IPS-15b (cell line): ENCODE measurements at regions not wholly inside any gene's neighbourhood (a gene's known extent, or its start where the extent isn't known, plus 50 kb on each side); places are given as distances from the start of the nearest gene placed in this dataset.

ENCODE experiments used
- H3K27me3 ChIP-seq: one replicate; pipeline ENCODE4 v1.6.1; 2013; ENCODE audit warnings: low read length; ENCODE audit not compliant: control insufficient read depth, insufficient read depth
- H3K36me3 ChIP-seq: one replicate; pipeline ENCODE4 v1.6.1; 2013; ENCODE audit warnings: low read length; ENCODE audit not compliant: control insufficient read depth, insufficient read depth
- H3K4me1 ChIP-seq: one replicate; pipeline ENCODE4 v1.6.1; 2013; ENCODE audit warnings: mild to moderate bottlenecking, low read length; ENCODE audit not compliant: control insufficient read depth, insufficient read depth
- H3K4me3 ChIP-seq: one replicate; pipeline ENCODE4 v1.5.1; 2013; ENCODE audit warnings: low read depth, low read length
- H3K9ac ChIP-seq: one replicate; pipeline ENCODE4 v1.6.1; 2013; ENCODE audit warnings: low read depth, mild to moderate bottlenecking, low read length
- H3K9me3 ChIP-seq: one replicate; pipeline ENCODE4 v1.6.1; 2013; ENCODE audit warnings: mild to moderate bottlenecking, low read length; ENCODE audit not compliant: control insufficient read depth, insufficient read depth

DNA sequence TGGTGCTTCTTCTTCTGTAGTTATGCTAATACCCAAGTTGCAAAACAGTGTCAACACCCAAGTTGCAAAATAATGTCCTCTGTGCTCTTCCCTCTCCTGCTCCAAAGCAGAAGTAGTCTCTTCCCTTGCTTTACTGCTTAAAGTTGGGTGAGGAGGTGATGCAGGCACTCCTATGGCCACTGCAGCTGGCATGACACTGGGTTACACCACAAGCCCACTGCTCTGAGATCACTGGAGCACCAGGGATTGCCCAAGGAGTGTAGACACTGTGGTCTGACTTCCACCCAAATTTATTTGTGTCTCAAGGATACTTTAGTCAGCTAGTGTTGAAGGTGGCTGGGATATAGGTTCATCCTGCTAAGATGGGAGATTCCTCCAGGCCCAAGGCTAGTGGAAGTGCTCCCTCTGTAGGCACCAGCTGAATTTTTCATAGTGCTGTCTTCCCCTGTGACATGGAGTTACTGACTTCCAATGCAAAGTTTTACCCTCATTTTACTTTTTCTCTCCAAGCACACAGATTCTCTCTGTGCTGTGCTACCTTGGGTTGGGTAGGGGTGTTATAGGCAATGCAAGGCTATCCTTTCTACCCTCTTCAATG, 196.2 kb upstream of the TENT5D start:
- Histone ChIP-seq H3K9me3 (peaks cover 3% of the 10 kb centered on the region), H3K4me1 (no peaks in the 10 kb centered on the region), H3K27me3 (no peaks in the 10 kb centered on the region), H3K36me3 (no peaks in the 10 kb centered on the region), H3K9ac (no peak overlapping the region), H3K4me3 (no peak overlapping the region)

GRCh38 chrX:80229626-80230025, 190.6 kb upstream of the TENT5D start:
- H3K4me1 ChIP-seq, result no peaks in the 10 kb centered on the region
- no peak overlapping the region for H3K4me3 ChIP-seq
- H3K9me3 ChIP-seq, result peaks cover 3% of the 10 kb centered on the region
- H3K9ac ChIP-seq, result no peak overlapping the region
- no peaks in the 10 kb centered on the region for H3K27me3 ChIP-seq
- H3K36me3 ChIP-seq, result no peaks in the 10 kb centered on the region

GRCh38 chrX:80237072-80237471, 183.2 kb upstream of the TENT5D start:
- Histone ChIP-seq H3K9me3 (peaks cover 4% of the 10 kb centered on the region), H3K27me3 (no peaks in the 10 kb centered on the region), H3K4me3 (no peak overlapping the region), H3K4me1 (no peaks in the 10 kb centered on the region), H3K9ac (no peak overlapping the region), H3K36me3 (no peaks in the 10 kb centered on the region)

GRCh38 chrX:80246271-80246670, 174.0 kb upstream of the TENT5D start:
- Histone ChIP-seq H3K9ac (no peak overlapping the region), H3K4me1 (no peaks in the 10 kb centered on the region), H3K9me3 (peaks cover 3% of the 10 kb centered on the region), H3K36me3 (no peaks in the 10 kb centered on the region), H3K27me3 (no peaks in the 10 kb centered on the region), H3K4me3 (no peak overlapping the region)

GRCh38 chrX:80266287-80266686, 154.0 kb upstream of the TENT5D start:
- H3K27me3 ChIP-seq, result no peaks in the 10 kb centered on the region
- no peaks in the 10 kb centered on the region for H3K4me1 ChIP-seq
- no peaks in the 10 kb centered on the region for H3K36me3 ChIP-seq
- H3K9ac ChIP-seq, result no peak overlapping the region
- H3K4me3 ChIP-seq, result no peak overlapping the region
- H3K9me3 ChIP-seq, result no peaks in the 10 kb centered on the region

GRCh38 chrX:80266979-80267378, 153.3 kb upstream of the TENT5D start:
- no peak overlapping the region for H3K4me3 ChIP-seq
- no peaks in the 10 kb centered on the region for H3K9me3 ChIP-seq
- no peaks in the 10 kb centered on the region for H3K27me3 ChIP-seq
- no peaks in the 10 kb centered on the region for H3K36me3 ChIP-seq
- H3K4me1 ChIP-seq, result no peaks in the 10 kb centered on the region
- no peak overlapping the region for H3K9ac ChIP-seq

- Histone ChIP-seq H3K36me3 (no peaks in the 10 kb centered on the region), H3K9ac (no peak overlapping the region), H3K4me3 (no peak overlapping the region), H3K27me3 (no peaks in the 10 kb centered on the region), H3K4me1 (no peaks in the 10 kb centered on the region), H3K9me3 (no peaks in the 10 kb centered on the region)
These were observed 152.5 kb upstream of the TENT5D start for GRCh38 chrX:80267790-80268189.

DNA sequence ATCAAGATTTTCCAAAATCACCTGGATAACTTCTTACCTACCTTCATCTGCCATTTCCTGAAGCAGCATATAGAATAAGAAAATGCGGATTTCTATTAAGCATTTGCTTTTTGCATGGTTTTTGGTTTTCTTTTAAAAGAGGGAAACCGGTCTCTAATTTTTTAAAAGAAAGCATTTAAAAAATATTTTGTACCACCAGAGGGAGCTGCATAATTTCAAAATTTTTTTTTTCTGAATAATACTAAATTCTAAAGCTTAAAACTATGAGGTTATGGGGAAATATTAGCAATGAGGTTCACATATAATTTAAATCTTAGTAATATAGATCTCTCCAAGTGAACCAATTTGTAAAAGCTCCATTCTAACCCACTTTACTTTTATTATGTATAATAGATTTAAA, 137.7 kb upstream of the TENT5D start:
- Histone ChIP-seq H3K4me1 (no peaks in the 10 kb centered on the region), H3K9ac (no peak overlapping the region), H3K36me3 (no peaks in the 10 kb centered on the region), H3K9me3 (no peaks in the 10 kb centered on the region), H3K27me3 (no peaks in the 10 kb centered on the region), H3K4me3 (no peak overlapping the region)

DNA sequence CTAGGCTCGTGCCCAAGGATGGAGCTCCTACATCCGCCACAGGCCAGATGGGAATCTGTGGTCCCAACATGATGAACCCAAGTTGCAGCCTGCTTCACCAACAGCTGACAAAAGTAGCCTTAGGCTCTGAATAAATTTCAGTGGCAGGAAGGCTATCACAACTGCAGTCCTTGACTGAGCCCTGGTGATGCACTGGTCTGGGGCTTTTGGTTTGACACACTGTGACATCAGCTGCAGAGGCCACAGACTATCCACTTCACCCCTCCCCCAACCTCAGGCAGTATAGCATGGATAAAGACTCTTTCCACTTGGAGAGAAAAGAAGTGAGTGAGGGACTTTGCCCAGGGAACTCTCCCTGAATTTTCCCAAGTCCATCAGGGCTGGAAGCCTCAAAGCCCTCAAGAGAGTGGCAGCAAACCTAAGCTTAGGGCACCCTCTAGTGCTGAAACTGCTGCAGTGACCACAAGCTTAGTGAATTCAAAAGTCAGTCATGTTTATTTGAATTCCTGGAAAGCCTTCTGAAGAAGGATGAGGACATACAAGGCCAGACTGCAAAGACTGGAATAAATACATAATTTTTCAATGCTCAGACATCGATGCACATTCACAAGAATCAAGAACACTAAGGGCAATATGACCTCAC, 135.0 kb upstream of the TENT5D start:
- no peaks in the 10 kb centered on the region for H3K36me3 ChIP-seq
- H3K9me3 ChIP-seq, result no peaks in the 10 kb centered on the region
- H3K9ac ChIP-seq, result no peak overlapping the region
- H3K4me1 ChIP-seq, result no peaks in the 10 kb centered on the region
- H3K4me3 ChIP-seq, result no peak overlapping the region
- H3K27me3 ChIP-seq, result no peaks in the 10 kb centered on the region

DNA sequence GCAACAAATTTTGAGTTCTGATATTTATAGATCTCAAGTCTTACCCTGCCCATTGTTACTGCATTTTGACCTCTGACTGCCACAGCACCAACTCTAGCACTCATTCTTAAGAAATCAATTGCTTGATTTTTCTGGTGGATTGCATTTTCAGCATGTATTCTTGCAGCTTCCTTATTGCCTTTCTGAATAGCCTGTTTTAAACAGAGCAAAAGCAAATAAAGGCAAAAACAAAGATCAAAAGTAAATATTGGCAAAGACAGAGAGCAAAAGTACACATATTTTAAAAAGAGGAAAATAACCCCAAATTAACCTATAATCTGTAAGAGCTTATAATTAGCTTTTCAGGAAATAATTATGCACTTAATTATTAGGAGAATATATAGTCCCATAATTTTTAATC, 129.4 kb upstream of the TENT5D start:
- Histone ChIP-seq H3K27me3 (no peaks in the 10 kb centered on the region), H3K4me3 (no peak overlapping the region), H3K36me3 (no peaks in the 10 kb centered on the region), H3K4me1 (no peaks in the 10 kb centered on the region), H3K9ac (no peak overlapping the region), H3K9me3 (no peaks in the 10 kb centered on the region)

DNA sequence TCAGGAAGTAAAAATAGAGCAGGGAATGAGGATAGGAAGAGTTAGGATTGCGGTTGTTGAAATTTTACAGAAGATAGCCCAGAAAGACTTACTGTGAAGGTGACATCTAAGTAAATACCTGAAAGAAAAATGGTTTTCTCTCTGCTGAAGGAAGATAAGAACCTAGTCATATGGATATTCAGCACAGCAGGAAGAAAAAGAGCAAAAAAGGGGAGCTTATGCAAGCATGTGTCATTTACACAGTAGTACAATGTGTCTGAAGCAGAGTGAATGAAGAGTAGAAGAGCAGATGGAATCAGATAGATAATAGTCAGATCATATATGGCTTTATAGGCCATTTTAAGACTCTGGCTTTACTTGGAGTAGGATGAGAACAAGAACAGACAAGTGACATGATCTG, 126.9 kb upstream of the TENT5D start:
- Histone ChIP-seq H3K36me3 (no peaks in the 10 kb centered on the region), H3K4me3 (no peak overlapping the region), H3K4me1 (no peaks in the 10 kb centered on the region), H3K9me3 (no peaks in the 10 kb centered on the region), H3K27me3 (no peaks in the 10 kb centered on the region), H3K9ac (no peak overlapping the region)

DNA sequence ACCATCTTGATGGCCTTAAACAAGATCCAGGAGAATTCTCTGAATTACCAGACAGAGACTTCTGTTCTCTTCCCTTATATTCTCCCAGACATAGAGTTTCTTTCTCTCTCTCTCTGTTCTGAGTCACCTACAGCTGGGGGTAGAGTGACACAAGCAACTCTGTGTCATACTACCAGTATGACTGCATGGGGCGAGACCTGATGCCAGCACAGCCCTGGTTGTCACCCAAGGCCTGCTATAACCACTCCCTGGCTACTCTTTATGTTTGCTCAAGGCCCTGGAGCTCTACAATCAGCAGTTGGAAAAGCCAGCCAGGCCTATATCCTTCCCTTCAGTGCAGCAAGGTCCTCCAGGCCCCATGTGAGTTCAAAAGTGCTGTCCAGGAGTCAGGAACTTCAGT, 114.2 kb upstream of the TENT5D start:
- Histone ChIP-seq H3K9ac (no peak overlapping the region), H3K4me3 (no peak overlapping the region), H3K4me1 (no peaks in the 10 kb centered on the region), H3K9me3 (peaks cover 3% of the 10 kb centered on the region), H3K27me3 (no peaks in the 10 kb centered on the region), H3K36me3 (no peaks in the 10 kb centered on the region)
